Left ventricle myocardium superior (tissue), 1 donor: ENCODE measurements at regions not wholly inside any gene's neighbourhood (a gene's known extent, or its start where the extent isn't known, plus 50 kb on each side); places are given as distances from the start of the nearest gene placed in this dataset.
A peak's percentile ranks its signal among the peaks of the same experiment; 100 is the strongest.

Experiments
- ATAC-seq: fragments of 200-7000 bp; cut with Tn5 transposase; one replicate; pipeline ENCODE4 v1.9.1; 2020; ENCODE audit warnings: mild to moderate bottlenecking, moderate library complexity
- DNase-seq: peaks from one replicate; pipeline ENCODE4 v3.0.0-alpha.2; 2020
- intact Hi-C: fragments of 100-400 bp; cut with micrococcal nuclease; formaldehyde crosslinking; loops from one replicate; pipeline ENCODE4 v1.11.0; 2022
- donor health status: DM: no; HTN: yes; CAD: no; lungs with severe emphysema.

- intact Hi-C loops, result no loop called here
These were observed 161.0 kb downstream of the RSL24D1 start for GRCh38 chr15:55035749-55036148.

GRCh38 chr15:55033574-55033973 lies 163.2 kb downstream of the RSL24D1 start:
- ATAC-seq, result no peak
- intact Hi-C loops, result no loop called here
- DNase-seq, result no peak

More at GRCh38 chr15:55035749-55036148, 161.0 kb downstream of the RSL24D1 start:
- ATAC-seq, result no peak
- DNase-seq, result no peak

- no peak for DNase-seq
- ATAC-seq, result peak; percentile 44
- intact Hi-C loops, result no loop called here
These were observed 165.0 kb downstream of the RSL24D1 start for GRCh38 chr15:55031727-55032126.

GRCh38 chr15:55026381-55026780 lies 170.4 kb downstream of the RSL24D1 start:
- intact Hi-C loops, result no loop called here

GRCh38 chr15:55017635-55018034 lies 179.1 kb downstream of the RSL24D1 start:
- intact Hi-C loops, result no loop called here
- ATAC-seq, result no peak
- DNase-seq, result no peak

More at GRCh38 chr15:55026381-55026780, 170.4 kb downstream of the RSL24D1 start:
- ATAC-seq (no peak), DNase-seq (no peak)

GRCh38 chr15:55016225-55016624 lies 180.5 kb downstream of the RSL24D1 start:
- intact Hi-C loops, result no loop called here
- ATAC-seq (no peak), DNase-seq (no peak)

GRCh38 chr15:55015093-55015445 lies 181.7 kb downstream of the RSL24D1 start:
- no peak for ATAC-seq
- intact Hi-C loops, result no loop called here
- no peak for DNase-seq

GRCh38 chr15:55014391-55015092 lies 182.2 kb downstream of the RSL24D1 start:
- intact Hi-C loops, result no loop called here
- no peak for ATAC-seq
- no peak for DNase-seq

GRCh38 chr15:55008421-55008820 lies 188.3 kb downstream of the RSL24D1 start:
- ATAC-seq (no peak), DNase-seq (no peak)
- intact Hi-C loops, result no loop called here

- peak; percentile 56 for ATAC-seq
- DNase-seq, result no peak
- intact Hi-C loops, result no loop called here
These were observed 189.2 kb downstream of the RSL24D1 start for GRCh38 chr15:55007561-55007960.

GRCh38 chr15:55005679-55006078 lies 191.1 kb downstream of the RSL24D1 start:
- no peak for ATAC-seq
- no peak for DNase-seq
- intact Hi-C loops, result no loop called here

- intact Hi-C loops, result no loop called here
- peak; percentile 97 for ATAC-seq
- DNase-seq, result no peak
These were observed 192.5 kb downstream of the RSL24D1 start for GRCh38 chr15:55003965-55004873.

- no peak for DNase-seq
- intact Hi-C loops, result no loop called here
- ATAC-seq, result no peak
These were observed 198.1 kb downstream of the RSL24D1 start for GRCh38 chr15:54998661-54999060.

- intact Hi-C loops, result no loop called here
- ATAC-seq (no peak), DNase-seq (no peak)
These were observed 205.9 kb downstream of the RSL24D1 start for GRCh38 chr15:54990793-54991192.

- DNase-seq (no peak), ATAC-seq (no peak)
- intact Hi-C loops, result no loop called here
These were observed 208.9 kb downstream of the RSL24D1 start for GRCh38 chr15:54987881-54988280.

- intact Hi-C loops, result no loop called here
- ATAC-seq (no peak), DNase-seq (no peak)
These were observed 216.8 kb downstream of the RSL24D1 start for GRCh38 chr15:54979964-54980363.

- no peak for ATAC-seq
These were observed 234.1 kb downstream of the RSL24D1 start for GRCh38 chr15:54962637-54963036.

GRCh38 chr15:54960266-54960665 lies 236.5 kb downstream of the RSL24D1 start:
- ATAC-seq (no peak), DNase-seq (no peak)
- intact Hi-C loops, result no loop called here

More at GRCh38 chr15:54962637-54963036, 234.1 kb downstream of the RSL24D1 start:
- no peak for DNase-seq
- intact Hi-C loops, result no loop called here

GRCh38 chr15:54941417-54941816 lies 255.3 kb downstream of the RSL24D1 start:
- no peak for DNase-seq
- intact Hi-C loops, result no loop called here
- no peak for ATAC-seq

- DNase-seq (no peak), ATAC-seq (no peak)
- intact Hi-C loops, result no loop called here
These were observed 279.4 kb downstream of the RSL24D1 start for GRCh38 chr15:54917312-54917711.

- no peak for ATAC-seq
- intact Hi-C loops, result no loop called here
- no peak for DNase-seq
These were observed 281.4 kb downstream of the RSL24D1 start for GRCh38 chr15:54915380-54915779.
